A673 (cell line): ENCODE measurements at regions not wholly inside any gene's neighbourhood (a gene's known extent, or its start where the extent isn't known, plus 50 kb on each side); places are given as distances from the start of the nearest gene placed in this dataset.

Source experiments
- EZH2 ChIP-seq: fragments of 200-600 bp; sonication (generic); IDR thresholded peaks from 2 replicates; pipeline ENCODE4 v1.6.1; 2017; ENCODE audit warnings: borderline replicate concordance, low read depth, mild to moderate bottlenecking, mixed read lengths, antibody characterized with exemption, low read length; ENCODE audit not compliant: poor library complexity, severe bottlenecking
- TF ChIP-seq, protein P1 (sequence below): fragments of 300-800, 200-600 bp; sonication (generic); conservative IDR thresholded peaks from 2 replicates; pipeline ENCODE4 v1.5.1; 2017; ENCODE audit warnings: low read depth, mild to moderate bottlenecking, antibody characterized with exemption, low read length, moderate library complexity, mixed read lengths

DNA sequence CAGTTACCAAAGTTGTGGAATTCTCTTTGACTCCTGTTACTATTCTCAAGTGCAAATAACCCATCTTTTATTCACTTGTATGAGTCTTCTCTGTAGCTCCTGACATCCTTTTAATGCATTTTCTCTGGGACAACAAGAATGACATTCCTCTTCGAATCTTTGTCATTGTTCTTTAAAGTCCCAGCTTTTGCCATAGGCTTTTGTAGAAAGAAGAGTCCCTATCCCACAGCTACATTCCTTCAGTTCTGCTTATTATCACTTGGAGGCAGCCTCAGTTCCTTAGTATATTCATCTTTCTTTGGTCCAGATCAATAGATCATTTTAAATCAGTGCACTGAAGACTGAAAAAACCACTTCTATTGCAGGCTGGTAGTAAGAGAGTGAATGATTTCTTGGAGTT, 560.2 kb downstream of the DACH1 start:
- TF ChIP-seq EZH2, result no peak
- TF ChIP-seq, protein P1, sequence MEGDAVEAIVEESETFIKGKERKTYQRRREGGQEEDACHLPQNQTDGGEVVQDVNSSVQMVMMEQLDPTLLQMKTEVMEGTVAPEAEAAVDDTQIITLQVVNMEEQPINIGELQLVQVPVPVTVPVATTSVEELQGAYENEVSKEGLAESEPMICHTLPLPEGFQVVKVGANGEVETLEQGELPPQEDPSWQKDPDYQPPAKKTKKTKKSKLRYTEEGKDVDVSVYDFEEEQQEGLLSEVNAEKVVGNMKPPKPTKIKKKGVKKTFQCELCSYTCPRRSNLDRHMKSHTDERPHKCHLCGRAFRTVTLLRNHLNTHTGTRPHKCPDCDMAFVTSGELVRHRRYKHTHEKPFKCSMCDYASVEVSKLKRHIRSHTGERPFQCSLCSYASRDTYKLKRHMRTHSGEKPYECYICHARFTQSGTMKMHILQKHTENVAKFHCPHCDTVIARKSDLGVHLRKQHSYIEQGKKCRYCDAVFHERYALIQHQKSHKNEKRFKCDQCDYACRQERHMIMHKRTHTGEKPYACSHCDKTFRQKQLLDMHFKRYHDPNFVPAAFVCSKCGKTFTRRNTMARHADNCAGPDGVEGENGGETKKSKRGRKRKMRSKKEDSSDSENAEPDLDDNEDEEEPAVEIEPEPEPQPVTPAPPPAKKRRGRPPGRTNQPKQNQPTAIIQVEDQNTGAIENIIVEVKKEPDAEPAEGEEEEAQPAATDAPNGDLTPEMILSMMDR, result no peak
